ENCODE measurements at regions not wholly inside any gene's neighbourhood (a gene's known extent, or its start where the extent isn't known, plus 50 kb on each side); places are given as distances from the start of the nearest gene placed in this dataset.

GRCh38 chr6:167500961-167501360 lies 176.1 kb downstream of the TTLL2 start:
- Histone ChIP-seq H3K4me1 (no peaks in the 10 kb centered on the region), H3K36me3 (no peaks in the 10 kb centered on the region), H3K27me3 (no peaks in the 10 kb centered on the region), H3K27ac (no peak overlapping the region), H3K4me3 (no peak overlapping the region), H3K9me3 (no peaks in the 10 kb centered on the region)
- no peak for TF ChIP-seq POLR2AphosphoS5 (IDR thresholded peaks at IDR 0.05)
- no peak for TF ChIP-seq EP300 (IDR thresholded peaks at IDR 0.05)
- TF ChIP-seq, protein P1, sequence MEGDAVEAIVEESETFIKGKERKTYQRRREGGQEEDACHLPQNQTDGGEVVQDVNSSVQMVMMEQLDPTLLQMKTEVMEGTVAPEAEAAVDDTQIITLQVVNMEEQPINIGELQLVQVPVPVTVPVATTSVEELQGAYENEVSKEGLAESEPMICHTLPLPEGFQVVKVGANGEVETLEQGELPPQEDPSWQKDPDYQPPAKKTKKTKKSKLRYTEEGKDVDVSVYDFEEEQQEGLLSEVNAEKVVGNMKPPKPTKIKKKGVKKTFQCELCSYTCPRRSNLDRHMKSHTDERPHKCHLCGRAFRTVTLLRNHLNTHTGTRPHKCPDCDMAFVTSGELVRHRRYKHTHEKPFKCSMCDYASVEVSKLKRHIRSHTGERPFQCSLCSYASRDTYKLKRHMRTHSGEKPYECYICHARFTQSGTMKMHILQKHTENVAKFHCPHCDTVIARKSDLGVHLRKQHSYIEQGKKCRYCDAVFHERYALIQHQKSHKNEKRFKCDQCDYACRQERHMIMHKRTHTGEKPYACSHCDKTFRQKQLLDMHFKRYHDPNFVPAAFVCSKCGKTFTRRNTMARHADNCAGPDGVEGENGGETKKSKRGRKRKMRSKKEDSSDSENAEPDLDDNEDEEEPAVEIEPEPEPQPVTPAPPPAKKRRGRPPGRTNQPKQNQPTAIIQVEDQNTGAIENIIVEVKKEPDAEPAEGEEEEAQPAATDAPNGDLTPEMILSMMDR (IDR thresholded peaks at IDR 0.05), result no peak
- no peak for TF ChIP-seq POLR2A (IDR thresholded peaks at IDR 0.05)
- DNase-seq (ENCODE audit: low spot score in 2 of 2), result no peak
- WGBS, result 85% methylated on average over 7 of the region's 8 CpGs

DNA sequence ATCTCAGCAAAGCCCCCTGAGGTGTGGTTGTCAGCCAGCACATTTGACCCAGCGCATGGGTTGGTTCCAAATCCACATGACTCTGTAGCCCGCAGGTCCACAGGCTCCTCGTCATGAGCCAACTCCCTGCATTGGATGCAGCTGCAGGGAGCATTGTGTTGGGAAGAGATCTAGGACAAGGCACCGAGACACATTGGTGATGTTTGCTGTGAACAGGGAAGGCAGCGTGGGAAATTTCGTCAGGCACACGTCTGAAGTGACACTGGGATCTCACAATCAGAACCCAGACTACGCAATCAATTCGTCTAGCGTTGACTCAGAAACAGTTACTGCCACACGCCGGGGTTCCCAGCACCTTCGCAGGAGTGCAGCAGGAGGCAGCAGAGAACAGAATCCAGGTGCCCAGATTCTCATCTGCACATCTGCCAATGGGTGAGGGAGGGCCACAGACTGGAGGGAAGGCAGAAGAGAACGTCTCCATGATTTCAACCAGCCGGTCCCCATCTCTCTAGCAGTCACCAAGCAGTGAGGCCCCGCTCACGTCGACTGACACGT lies 177.0 kb downstream of the TTLL2 start:
- H3K4me1 ChIP-seq, result no peaks in the 10 kb centered on the region
- no peaks in the 10 kb centered on the region for H3K36me3 ChIP-seq
- H3K27me3 ChIP-seq, result no peaks in the 10 kb centered on the region
- DNase-seq (ENCODE audit: low spot score in 2 of 2), result no peak
- no peak overlapping the region for H3K27ac ChIP-seq
- no peak overlapping the region for H3K4me3 ChIP-seq
- 59% methylated on average over 18 of the region's 19 CpGs for WGBS
- TF ChIP-seq, protein P1 (IDR thresholded peaks at IDR 0.05), result peak in 1 of 2 donors; percentile 24
- no peak for TF ChIP-seq EP300 (IDR thresholded peaks at IDR 0.05)
- TF ChIP-seq POLR2A (IDR thresholded peaks at IDR 0.05), result no peak
- H3K9me3 ChIP-seq, result no peaks in the 10 kb centered on the region

DNA sequence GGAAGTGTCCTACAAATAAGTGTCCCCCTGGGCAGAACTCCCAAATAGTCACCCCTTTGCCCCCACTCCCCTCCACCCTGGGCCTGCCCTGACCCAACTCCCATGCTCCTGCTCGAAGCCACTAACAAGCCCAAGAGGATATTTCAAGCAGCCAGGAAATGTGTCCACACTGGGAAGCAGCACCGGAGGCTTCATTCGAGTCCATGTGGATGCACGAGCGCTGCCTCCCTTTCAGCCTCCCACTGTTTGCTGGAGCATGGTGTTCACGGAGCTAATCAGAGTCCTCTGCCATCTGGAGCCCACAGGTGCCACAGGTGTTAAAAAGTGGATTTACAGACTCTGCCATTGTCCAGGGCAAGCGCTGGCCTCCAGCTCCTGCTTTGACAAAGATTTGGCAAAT lies 177.6 kb downstream of the TTLL2 start:
- H3K36me3 ChIP-seq, result no peaks in the 10 kb centered on the region
- no peaks in the 10 kb centered on the region for H3K9me3 ChIP-seq
- H3K4me3 ChIP-seq, result no peak overlapping the region
- DNase-seq (ENCODE audit: low spot score in 2 of 2), result no peak
- no peak overlapping the region for H3K27ac ChIP-seq
- H3K4me1 ChIP-seq, result no peaks in the 10 kb centered on the region
- TF ChIP-seq EP300 (IDR thresholded peaks at IDR 0.05), result no peak
- TF ChIP-seq POLR2AphosphoS5 (IDR thresholded peaks at IDR 0.05), result no peak
- no peak for TF ChIP-seq POLR2A (IDR thresholded peaks at IDR 0.05)
- TF ChIP-seq, protein P1 (IDR thresholded peaks at IDR 0.05), result no peak
- WGBS, result 83% methylated on average over 7 of the region's 7 CpGs
- H3K27me3 ChIP-seq, result no peaks in the 10 kb centered on the region

GRCh38 chr6:167504385-167504961 lies 179.6 kb downstream of the TTLL2 start:
- H3K9me3 ChIP-seq, result no peaks in the 10 kb centered on the region

DNA sequence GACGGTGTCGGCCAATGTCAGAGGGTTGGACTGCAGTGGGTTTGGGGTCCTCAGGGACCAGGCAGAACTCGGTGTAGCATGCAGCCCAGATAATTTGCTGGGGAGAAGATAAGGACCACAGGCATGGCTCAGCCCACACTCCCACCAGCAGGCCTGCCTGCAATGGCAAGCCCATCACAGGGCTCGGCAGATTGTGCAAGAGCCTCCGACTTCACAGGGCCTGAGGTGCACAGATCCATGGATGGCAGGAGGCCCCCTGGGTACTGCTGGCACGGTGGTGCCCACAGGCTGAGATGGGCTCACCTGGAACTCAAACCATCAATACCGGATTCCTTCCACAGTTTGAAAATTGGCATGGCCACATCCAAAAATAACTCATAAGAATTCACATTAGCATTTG lies 180.3 kb downstream of the TTLL2 start:
- no peaks in the 10 kb centered on the region for H3K36me3 ChIP-seq
- H3K4me1 ChIP-seq, result no peaks in the 10 kb centered on the region
- no peaks in the 10 kb centered on the region for H3K9me3 ChIP-seq
- no peak overlapping the region for H3K27ac ChIP-seq
- TF ChIP-seq, protein P1 (IDR thresholded peaks at IDR 0.05), result no peak
- TF ChIP-seq POLR2A (IDR thresholded peaks at IDR 0.05), result no peak
- no peak for TF ChIP-seq POLR2AphosphoS5 (IDR thresholded peaks at IDR 0.05)
- TF ChIP-seq EP300 (IDR thresholded peaks at IDR 0.05), result no peak
- no peak overlapping the region for H3K4me3 ChIP-seq
- peaks cover 14% of the 10 kb centered on the region for H3K27me3 ChIP-seq
- DNase-seq (ENCODE audit: low spot score in 2 of 2), result no peak
- WGBS, result 89% methylated on average over 3 of the region's 7 CpGs

More at GRCh38 chr6:167504385-167504961, 179.6 kb downstream of the TTLL2 start:
- no peaks in the 10 kb centered on the region for H3K36me3 ChIP-seq
- H3K4me3 ChIP-seq, result no peak overlapping the region
- TF ChIP-seq POLR2AphosphoS5 (IDR thresholded peaks at IDR 0.05) (no peak), POLR2A (IDR thresholded peaks at IDR 0.05) (no peak), EP300 (IDR thresholded peaks at IDR 0.05) (no peak)
- TF ChIP-seq, protein P1 (IDR thresholded peaks at IDR 0.05), result no peak
- WGBS, result 72% methylated on average over 6 of the region's 6 CpGs
- H3K4me1 ChIP-seq, result no peaks in the 10 kb centered on the region
- peaks cover 9% of the 10 kb centered on the region for H3K27me3 ChIP-seq
- no peak for DNase-seq (ENCODE audit: low spot score in 2 of 2)
- H3K27ac ChIP-seq, result no peak overlapping the region

All from suprapubic skin (tissue), 4 donors.